ENCODE measurements at regions not wholly inside any gene's neighbourhood (a gene's known extent, or its start where the extent isn't known, plus 50 kb on each side); places are given as distances from the start of the nearest gene placed in this dataset.

DNA sequence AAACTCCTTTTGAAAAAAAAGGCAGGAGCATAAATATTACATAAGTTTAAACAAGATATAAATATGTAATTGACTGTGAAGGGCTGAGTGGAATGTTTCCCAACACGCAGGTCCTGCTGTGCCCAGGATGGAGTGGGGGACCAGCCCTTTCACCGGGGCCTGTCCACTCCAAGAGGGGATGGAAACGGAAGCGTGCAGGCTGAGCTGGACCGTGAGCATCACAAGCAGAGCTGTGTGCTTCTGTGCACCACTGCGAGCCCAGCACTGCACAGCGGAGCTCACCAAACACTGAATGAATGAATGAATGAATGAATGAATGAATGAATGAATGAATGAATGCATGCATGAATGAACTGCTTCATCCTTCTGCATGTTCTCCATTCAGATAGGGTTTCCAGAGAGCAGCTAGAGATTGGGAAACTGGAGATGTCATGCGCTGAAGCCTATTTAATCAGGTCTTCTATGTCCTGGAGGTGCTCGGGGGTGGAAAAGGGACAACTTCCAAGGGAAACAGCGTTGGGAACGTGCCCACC is 157.7 kb downstream of the ANKRD60 start:
- H2AK5ac ChIP-seq (ENCODE audit: low read depth, low read length), result no peak overlapping the region
- H3K4me3 ChIP-seq (ENCODE audit: insufficient read depth, low read depth, low read length), result no peak overlapping the region
- no peak overlapping the region for H4K8ac ChIP-seq (ENCODE audit: low read depth in 2 of 2, low read length in 2 of 2)
- H3K79me1 ChIP-seq (ENCODE audit: low read depth in 1 of 2, low read length in 2 of 2), result no peaks in the 10 kb centered on the region
- H3K9ac ChIP-seq (ENCODE audit: low read depth, low read length), result no peak overlapping the region
- H3K9me1 ChIP-seq (ENCODE audit: insufficient read depth, low read length), result no peaks in the 10 kb centered on the region
- no peak for DNase-seq
- no peak overlapping the region for H2AFZ ChIP-seq (replicated peaks; ENCODE audit: low read length, poor library complexity)
- no peak overlapping the region for H3K56ac ChIP-seq (ENCODE audit: extremely low read depth, insufficient read depth, low read length)
- H3K4ac ChIP-seq (ENCODE audit: low read depth, low read length), result no peak overlapping the region
- no peak overlapping the region for H2BK20ac ChIP-seq (ENCODE audit: low read depth, low read length)
- H2BK5ac ChIP-seq (ENCODE audit: low read depth, low read length, poor library complexity, severe bottlenecking), result no peak overlapping the region
- no peaks in the 10 kb centered on the region for H3K4me1 ChIP-seq (ENCODE audit: control insufficient read depth, insufficient read depth, low read length)
- no peak overlapping the region for H4K5ac ChIP-seq (ENCODE audit: low read depth, low read length)
- no peak overlapping the region for H3K27ac ChIP-seq (ENCODE audit: insufficient read depth, low read length)
- intact Hi-C loops (cut with micrococcal nuclease) (no loop called here), dilution Hi-C loops (cut with HindIII; ENCODE audit: low sequenced_read_pairs, unreplicated experiment) (no loop called here), in situ Hi-C loops (cut with MboI; ENCODE audit: low sequenced_read_pairs) (no loop called here)
- no peak overlapping the region for H2BK15ac ChIP-seq (ENCODE audit: low read depth, low read length)
- H3K27me3 ChIP-seq (ENCODE audit: control insufficient read depth, insufficient read depth, low read length), result no peaks in the 10 kb centered on the region
- no peak overlapping the region for H3K4me2 ChIP-seq (ENCODE audit: low read depth, low read length)
- no peaks in the 10 kb centered on the region for H4K20me1 ChIP-seq (ENCODE audit: insufficient read depth, low read length)
- TF ChIP-seq RCOR1 (IDR thresholded peaks at IDR 0.05; ENCODE audit: insufficient replicate concordance, low read length) (no peak), POLR2A (IDR thresholded peaks at IDR 0.05; ENCODE audit: low read depth, low read length) (no peak), FOS (IDR thresholded peaks at IDR 0.05; ENCODE audit: low read depth, low read length) (no peak), BHLHE40 (IDR thresholded peaks at IDR 0.05; ENCODE audit: low read depth, low read length) (no peak)
- TF ChIP-seq, protein P1, sequence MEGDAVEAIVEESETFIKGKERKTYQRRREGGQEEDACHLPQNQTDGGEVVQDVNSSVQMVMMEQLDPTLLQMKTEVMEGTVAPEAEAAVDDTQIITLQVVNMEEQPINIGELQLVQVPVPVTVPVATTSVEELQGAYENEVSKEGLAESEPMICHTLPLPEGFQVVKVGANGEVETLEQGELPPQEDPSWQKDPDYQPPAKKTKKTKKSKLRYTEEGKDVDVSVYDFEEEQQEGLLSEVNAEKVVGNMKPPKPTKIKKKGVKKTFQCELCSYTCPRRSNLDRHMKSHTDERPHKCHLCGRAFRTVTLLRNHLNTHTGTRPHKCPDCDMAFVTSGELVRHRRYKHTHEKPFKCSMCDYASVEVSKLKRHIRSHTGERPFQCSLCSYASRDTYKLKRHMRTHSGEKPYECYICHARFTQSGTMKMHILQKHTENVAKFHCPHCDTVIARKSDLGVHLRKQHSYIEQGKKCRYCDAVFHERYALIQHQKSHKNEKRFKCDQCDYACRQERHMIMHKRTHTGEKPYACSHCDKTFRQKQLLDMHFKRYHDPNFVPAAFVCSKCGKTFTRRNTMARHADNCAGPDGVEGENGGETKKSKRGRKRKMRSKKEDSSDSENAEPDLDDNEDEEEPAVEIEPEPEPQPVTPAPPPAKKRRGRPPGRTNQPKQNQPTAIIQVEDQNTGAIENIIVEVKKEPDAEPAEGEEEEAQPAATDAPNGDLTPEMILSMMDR (conservative IDR thresholded peaks at IDR 0.05; ENCODE audit: low read depth, low read length), result no peak
- no peak overlapping the region for H3K18ac ChIP-seq (ENCODE audit: low read depth, low read length)
- H3K23ac ChIP-seq (ENCODE audit: low read depth, low read length), result no peak overlapping the region
- H4K91ac ChIP-seq (ENCODE audit: insufficient read depth, low read depth, low read length), result no peak overlapping the region
- no peaks in the 10 kb centered on the region for H3K9me3 ChIP-seq (ENCODE audit: control insufficient read depth, insufficient read depth, low read length)
- no peak overlapping the region for H2AK9ac ChIP-seq (replicated peaks; ENCODE audit: low read depth, low read length, poor library complexity)
- no peak overlapping the region for H3K14ac ChIP-seq (replicated peaks; ENCODE audit: low read depth, low read length)
- no peaks in the 10 kb centered on the region for H3K36me3 ChIP-seq (ENCODE audit: control insufficient read depth, insufficient read depth, low read length)
- no peak overlapping the region for H2BK120ac ChIP-seq (ENCODE audit: low read depth, low read length)
- ATAC-seq (ENCODE audit: low read depth), result no peak
- ChIA-PET POLR2A (ENCODE audit: unreplicated experiment) (no interaction called here), CTCF (interaction anchor here (1.6 kb wide), 1 partner anchor 16 kb away, joined by 4 read pairs; no protein-coding TSS in a partner anchor)
- WGBS, 2 experiments (ENCODE audit: extremely low coverage in 2 of 2, insufficient read length in 1 of 2), result 50% methylated on average over 3 of the region's 11 CpGs; no CpG with 5 or more reads in 1 of the 2 experiments
- no TSS peak for BruUV-seq (replicated peaks)

Data from IMR-90 (cell line).